NCI-H2107 treated with DMSO at 0.1 percent for 48 hours (cell line): ENCODE measurements at regions not wholly inside any gene's neighbourhood (a gene's known extent, or its start where the extent isn't known, plus 50 kb on each side); places are given as distances from the start of the nearest gene placed in this dataset.

Source experiments
- DNase-seq: peaks from one replicate; lab custom pipeline; 2025; ENCODE audit not compliant: unreplicated experiment; lab: John Stamatoyannopoulos, UW

DNA sequence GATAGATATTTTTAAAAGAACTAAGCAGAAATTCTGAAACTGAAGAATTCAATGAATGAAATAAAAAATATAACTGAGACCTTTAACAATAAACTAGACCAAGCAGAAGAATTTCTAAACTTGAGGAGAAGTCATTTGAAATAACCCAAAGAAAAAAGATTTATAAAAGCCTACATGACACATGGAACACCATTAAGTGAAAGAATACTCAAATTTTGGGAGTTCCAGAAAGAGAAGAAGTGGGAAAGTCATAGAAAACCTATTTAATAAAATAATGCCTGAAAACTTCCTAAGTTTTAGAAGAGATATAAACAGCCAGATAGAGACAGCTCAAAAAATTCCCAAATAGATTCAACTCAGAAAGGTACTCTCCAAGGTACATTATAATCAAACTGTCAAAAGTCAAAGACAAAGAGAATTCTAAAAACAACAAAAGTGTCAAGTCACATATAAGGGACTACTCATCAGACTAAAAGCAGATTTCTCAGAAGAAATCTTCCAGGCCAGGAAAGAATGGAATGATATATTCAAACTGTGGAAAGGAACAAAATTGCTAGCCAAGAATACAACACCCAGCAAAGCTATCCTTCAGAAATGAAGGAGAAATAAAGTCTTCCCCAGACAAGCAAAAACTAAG lies 72.9 kb upstream of the GNAZ start:
- no peak for DNase-seq

DNA sequence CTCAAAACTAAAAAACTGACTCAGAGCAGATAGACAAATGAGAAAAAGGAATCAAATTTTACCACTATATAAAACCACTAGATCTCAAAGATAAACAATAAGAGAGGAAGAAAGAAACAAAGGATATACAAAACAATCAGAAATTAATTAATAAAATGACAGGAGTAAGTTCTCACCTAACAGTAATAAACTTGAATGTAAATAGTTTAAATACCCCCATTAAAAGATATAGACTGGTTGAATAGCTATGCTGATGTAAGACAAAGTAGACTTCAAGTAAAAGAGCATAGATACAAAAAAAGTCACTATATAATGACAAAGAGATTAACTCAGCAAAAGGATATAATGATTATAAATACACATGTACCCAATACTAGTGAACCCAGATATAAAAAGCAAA lies 72.3 kb upstream of the GNAZ start:
- DNase-seq = no peak

DNA sequence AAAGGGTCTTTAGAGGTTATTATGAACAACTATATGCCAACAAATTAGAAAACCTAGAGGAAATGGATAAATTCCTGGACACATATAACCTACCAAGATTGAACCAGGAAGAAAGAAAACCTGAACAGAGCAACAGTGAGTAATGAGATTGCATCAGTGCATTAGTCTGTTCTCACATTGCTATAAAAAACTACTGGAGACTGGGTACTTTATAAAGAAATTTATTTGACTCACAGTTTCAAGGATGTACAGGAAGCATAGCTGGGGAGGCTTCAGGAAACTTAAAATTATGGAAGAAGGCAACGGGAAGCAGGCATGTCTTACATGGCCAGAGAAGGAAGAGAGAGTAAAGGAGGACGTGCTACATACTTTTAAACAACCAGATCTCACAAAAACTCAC lies 70.8 kb upstream of the GNAZ start:
- no peak for DNase-seq

DNA sequence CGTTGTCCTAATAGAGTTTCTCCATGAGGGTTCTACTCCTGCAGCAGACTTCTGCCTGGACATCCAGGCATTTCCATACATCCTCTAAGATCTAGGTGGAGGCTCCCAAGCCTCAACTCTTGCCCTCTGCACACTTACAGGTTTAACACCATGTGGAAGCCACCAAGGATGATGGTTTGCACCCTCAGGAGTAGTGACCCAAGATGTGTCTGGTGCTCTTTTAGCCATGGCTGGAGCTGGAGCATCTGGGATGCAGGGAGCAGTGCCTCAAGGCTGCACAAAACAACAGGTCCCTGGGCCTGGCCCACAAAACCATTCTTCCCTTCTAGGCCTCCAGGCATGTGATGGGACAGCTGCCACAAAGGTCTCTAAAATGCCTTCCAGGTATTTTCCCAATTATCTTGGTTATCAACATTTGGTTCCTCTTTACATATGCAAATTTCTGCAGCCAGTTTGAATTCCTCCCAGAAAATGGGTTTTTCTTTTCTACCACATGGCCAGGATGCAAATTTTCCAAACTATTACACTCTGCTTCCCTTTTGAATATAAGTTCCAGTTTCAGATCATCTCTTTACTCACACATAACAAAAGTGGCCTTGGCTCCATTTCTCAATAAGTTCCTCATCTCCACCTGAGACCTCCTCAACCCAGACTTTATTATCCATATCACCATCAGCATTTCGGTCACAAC lies 69.5 kb upstream of the GNAZ start:
- no peak for DNase-seq

DNA sequence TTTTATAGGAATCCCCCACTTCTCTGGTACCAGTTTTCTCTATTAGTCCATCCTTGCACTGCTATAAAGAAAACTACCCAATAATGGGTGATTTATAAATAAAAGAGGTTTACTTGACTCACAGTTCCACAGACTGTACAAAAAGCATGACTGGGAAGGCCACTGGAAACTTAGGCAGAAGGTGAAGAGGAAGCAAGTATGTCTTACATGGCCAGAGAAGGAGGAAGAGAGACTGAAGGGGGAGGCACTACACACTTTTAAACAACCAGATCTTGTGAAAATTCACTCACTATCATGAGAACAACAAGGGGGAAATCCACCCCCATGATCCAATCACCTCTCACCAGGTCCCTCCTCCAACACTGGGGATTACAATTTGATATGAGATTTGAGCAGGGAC lies 68.9 kb upstream of the GNAZ start:
- no peak for DNase-seq

DNA sequence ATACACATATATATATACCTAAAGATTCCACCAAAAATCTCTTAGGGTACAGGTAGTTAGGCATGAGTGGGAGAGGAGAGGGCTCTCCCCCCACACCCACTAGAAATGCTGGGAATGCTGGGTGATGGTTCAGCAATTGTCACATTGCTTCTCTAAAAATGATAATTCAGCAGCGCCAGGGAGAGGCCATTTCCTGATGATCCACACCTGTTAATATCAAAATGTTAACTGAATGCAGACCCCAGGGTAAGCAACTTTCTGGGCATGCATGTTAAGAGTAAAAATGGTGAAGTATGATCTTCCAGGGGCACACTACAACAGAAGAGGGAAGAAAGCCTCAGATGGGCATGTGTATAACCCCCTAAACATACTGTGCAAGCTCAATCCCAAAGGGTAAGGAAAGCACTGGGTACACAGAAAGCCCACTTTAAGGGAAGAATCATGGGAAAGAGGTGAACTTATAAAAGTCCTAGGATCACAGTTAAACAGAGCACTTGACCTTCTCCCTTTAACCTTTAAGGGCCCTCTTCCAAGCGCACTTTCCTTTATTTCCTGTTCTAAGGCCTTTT lies 67.6 kb upstream of the GNAZ start:
- DNase-seq = no peak

DNA sequence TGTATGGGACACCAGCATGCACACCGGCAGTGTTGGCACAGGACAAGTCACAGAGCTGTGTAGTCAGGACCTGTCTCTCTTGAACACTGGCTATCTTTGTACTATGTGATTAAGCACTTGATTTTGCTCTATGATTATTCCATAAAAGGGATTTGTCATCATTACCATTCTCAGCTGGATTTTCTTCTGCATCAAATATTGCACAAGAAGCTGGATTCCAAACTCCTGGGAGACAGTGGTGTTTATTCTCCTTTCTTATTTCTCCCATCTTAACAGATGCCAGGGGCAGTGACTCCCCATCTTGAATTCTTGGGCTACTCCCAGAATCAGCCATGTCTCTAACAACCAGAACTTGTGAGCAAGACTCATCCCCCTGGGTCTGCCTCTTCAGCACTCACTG lies 62.5 kb upstream of the GNAZ start:
- DNase-seq = no peak

DNA sequence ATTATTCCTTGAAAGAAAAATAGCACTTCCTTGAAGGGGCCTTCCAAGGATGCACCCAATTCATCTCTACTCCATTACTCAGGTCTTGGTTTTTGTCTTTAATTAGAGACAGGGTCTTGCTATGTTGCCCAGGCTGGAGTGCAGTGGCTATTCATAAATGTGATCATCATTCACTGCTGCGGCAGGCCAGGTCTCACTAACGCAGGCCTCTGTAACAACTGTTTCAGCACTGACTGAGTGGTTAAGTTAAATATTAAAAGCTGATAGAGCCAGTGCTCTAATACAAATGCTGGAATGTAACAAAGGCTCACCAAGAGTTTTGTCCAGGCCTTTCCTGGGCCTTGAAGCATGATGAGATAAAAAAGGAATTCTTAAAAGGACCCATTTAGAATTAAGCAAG lies 61.4 kb upstream of the GNAZ start:
- DNase-seq = no peak
